A204.1 (cell line): ENCODE measurements at regions not wholly inside any gene's neighbourhood (a gene's known extent, or its start where the extent isn't known, plus 50 kb on each side); places are given as distances from the start of the nearest gene placed in this dataset.
"Not testable (repeated sequence)": the region's sequence is repeated elsewhere in the genome, so short reads cannot be mapped to it uniquely, and the experiment has no call there.

Experiments
- FAIRE-seq: peaks from 2 replicates; lab custom pipeline; 2012; peaks lifted over from hg19 to GRCh38; lab: Jason Lieb, UNC

- no peak for FAIRE-seq
These were observed 862.8 kb upstream of the CITED2 start for GRCh38 chr6:140237251-140237650.

DNA sequence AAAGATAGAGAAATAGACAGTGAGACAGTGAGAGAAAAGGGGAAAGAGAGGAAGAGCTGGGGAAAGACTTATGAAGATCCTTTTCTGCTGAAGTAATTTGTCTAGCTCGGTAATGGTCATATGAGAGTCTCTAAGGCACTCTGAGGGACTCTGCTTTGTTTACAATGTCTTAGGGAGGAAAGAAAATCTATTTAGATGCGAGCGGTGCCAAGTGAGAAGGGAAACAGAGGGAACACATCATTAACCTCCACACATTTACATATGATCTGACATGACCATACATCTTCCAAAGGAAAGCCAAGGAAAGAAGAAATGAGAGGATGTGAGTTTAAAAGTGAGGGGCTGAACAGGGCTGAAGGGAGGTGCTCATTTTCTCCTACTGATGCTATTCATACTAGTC, 862.3 kb upstream of the CITED2 start:
- no peak for FAIRE-seq

- no peak for FAIRE-seq
These were observed 855.8 kb upstream of the CITED2 start for GRCh38 chr6:140230282-140230681.

- no peak for FAIRE-seq
These were observed 854.0 kb upstream of the CITED2 start for GRCh38 chr6:140228491-140228890.

DNA sequence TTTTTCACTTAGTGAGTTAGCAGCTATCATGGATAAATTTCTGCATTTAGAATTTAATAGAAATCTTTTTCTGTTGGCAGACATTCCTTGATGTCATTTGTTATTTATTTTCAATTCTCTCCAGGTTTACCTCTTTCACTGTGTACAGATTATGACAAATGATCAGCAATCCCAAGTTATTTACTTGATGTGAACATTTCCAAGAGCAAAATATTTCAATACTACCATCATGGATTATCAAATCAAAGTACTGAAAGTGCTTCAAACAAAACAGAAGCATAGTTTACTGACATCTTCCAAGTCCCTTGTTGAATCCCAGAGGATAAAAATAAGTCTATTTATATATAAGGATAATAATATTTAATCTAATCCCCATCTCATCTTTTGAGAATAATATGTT, 852.2 kb upstream of the CITED2 start:
- FAIRE-seq, result no peak

- FAIRE-seq, result no peak
These were observed 851.4 kb upstream of the CITED2 start for GRCh38 chr6:140225701-140226436.

GRCh38 chr6:140217283-140217682, 842.8 kb upstream of the CITED2 start:
- FAIRE-seq, result no peak

GRCh38 chr6:140209775-140210174, 835.3 kb upstream of the CITED2 start:
- FAIRE-seq, result no peak

DNA sequence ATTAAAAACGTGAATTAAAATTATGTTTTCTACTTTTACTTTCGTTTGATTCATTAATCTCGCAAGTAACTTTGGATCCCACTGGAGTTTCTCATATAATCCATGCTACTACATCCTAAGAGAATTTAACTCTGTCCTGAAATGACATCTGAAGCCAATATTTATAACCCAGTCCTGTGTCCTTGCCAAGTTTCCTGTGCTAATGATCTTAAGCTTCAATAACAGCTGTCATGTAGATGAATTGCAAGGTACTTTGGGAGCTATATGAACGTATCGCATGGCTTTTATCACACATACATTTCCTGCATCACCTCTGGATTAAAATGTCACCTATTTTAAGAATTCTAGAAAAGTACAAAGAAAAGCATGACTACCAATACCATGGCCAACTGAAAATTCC, 833.8 kb upstream of the CITED2 start:
- no peak for FAIRE-seq

DNA sequence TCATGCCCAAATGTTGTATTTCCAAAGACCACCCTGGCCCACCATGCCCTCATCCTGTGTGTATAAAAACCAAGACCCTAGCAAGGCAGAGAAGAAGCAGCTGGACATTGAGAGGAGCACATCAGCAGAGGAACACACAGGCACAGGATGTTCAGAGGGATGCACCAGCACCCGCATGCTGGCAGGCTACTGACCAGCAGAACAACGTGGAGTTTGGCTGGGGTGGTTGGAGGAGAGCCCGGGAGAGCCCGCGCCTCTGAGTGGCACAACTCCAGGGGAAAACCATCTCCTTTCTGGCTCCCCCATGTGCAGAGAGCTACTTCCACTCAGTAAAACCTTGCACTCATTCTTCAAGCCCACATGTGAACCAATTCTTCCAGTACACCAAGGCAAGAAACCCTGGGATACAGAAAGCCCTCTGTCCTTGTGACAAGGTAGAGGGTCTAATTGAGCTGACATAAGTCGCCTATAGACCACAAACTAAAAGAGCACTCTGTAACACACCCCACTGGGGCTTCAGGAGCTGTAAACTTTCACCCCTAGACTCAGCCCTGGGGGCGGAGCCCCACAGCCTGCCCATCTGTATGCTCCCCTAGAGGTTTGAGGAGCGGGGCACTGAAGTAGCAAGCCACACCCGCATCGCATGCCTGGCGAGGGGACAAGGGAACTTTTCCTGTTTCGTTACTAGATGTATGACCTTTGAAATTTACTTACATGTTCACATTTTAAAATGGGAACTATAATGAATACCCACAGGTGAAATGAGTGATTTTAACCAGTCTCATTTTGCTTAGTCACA, 831.5 kb upstream of the CITED2 start:
- FAIRE-seq, result no peak

DNA sequence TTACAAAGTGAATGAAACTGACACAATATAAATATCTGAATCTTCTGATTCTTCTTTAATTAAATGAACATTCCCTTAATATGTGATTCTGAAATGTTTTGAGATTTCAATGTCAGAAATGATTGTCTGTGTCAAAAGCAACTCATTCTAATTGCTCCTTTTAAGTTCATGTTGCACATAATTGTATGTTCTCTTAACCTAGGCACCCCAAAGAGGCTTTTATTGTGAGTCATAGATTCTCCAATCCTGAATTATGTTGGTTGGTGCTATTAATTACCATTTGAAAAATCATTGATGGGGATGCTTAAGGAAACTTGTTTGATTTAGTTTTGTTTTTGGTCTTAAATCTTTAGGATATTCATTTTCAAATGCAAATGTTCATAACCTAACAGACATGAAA, 829.7 kb upstream of the CITED2 start:
- FAIRE-seq, result no peak

DNA sequence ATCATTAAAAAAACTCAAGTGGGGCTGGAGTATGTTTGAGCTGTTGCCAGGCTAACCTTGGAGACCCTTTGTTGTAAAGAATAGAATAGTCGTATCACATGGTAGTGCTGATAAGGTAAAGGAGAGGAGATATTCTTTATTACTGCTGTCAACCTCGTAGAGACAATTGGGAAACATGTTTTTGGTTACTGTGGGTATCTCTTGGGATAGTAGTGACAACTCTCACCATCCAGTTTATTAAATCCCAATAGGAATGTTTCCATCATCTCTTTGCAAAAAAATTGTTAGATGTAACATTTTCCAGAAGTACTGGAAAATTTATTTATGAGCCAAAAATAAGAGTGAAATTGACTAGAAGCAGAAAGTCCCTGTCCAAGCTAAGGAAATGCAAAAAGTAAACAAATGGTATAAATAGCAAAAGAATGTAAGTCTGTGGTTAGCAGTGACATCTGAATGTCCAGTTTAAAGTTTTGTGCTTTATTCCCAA, 829.3 kb upstream of the CITED2 start:
- no peak for FAIRE-seq

DNA sequence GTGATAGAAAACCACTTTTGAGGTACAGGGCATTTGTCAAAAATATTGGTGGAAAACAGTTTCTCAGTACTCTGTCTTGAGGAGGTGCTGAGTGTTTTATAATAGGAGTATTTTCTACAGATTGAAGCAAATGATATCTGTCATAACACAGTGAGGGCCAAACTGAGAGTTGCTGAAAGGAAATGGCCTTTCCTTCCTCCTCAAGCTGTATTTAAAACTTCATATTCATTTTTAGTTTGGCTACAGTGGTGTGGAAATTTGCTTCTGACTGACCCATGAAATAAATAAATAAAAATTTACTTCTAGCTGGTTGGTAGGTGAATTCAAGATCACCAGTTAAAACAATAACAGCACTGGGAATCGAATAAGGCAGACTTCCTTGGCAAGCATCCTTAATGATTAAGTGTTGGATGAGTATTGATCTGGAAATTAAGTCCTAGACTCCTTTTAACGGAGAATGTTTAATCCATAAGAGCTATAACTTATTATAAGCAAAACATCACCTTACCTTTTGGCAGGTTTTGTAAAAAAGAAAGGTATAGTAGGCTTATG, 828.6 kb upstream of the CITED2 start:
- no peak for FAIRE-seq

DNA sequence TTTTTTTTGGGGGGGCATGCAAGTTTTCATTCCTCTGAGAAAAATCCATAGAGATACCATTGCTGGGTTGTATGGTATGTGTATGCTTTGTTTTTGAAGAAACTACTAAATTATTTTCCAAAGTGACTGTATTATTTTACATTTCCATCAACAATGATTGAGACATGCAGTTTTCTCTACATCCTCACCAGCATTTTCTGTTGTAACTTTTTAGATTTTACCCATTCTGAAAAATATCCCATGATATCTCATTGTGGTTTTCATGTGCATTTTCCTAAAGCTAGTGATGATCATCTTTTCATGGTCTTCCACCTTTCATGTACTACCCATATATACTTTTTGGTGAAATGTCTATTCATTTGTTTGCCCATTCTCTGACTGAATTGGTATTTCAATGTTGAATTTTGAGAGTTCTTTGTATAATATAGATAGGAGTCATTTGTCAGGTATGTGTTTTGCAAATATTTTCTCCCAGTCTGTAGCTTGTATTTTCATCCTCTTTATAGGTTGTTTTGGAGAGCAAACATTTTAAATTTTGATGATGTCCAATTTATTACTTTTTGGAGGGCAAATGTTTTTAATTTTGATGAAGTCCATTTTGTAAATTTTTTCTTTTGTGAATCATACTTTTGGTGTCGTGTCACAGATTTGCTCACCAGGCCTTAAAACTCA, 827.5 kb upstream of the CITED2 start:
- FAIRE-seq, result no peak

DNA sequence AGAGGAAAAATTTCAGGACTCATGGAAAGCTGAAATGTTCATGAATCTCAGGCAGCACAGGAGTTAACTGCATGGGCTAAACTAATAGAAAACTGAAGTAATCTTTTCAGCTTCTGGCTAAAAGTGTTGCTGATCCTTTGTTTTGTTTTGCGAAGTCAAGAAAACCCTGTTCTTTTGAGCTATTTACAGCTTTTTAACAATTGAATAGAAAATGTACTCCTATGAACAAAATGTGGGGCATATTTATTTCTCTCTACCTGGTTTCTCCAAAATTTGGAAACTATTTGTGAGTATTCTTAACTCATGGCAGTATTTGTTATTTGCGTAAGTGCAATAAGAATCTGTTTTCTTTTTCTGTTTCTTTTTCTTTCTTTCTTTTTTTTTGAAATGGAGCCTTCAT, 818.8 kb upstream of the CITED2 start:
- no peak for FAIRE-seq

- no peak for FAIRE-seq
These were observed 817.6 kb upstream of the CITED2 start for GRCh38 chr6:140192018-140192417.

DNA sequence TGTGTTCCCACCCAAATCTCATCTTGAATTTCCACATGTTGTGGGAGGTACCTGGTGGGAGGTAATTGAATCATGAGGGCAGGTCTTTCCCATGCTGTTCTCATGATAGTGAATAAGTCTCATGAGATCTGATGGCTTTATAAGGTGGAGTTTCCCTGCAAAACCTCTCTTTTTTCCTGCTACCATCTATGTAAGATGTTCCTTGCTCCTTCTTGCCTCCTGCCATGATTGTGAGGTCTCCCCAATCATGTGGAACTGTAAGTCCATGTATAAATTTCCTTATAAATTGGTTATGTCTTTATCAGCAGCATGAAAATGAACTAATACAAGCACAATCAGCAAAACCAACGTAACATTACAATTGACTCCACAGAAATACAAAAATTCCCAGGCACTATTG, 814.8 kb upstream of the CITED2 start:
- not testable (repeated sequence) for FAIRE-seq

DNA sequence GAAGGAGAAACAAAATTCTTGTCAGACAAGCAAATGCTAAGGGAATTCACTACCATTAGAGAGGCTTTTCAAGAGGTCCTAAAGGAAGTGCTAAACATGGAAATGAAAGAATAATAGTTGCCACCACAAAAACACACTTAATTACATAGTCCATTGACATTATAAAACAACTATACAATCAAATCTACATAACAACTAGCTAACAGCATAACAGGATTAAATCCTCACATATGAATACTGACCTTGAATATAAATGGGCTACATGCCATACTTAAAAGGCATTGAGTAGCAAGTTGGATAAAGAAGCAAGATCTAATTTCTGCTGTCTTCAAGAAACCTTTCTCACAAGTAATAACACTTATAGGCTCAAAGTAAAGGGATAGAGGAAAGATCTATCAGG, 811.5 kb upstream of the CITED2 start:
- FAIRE-seq, result no peak

GRCh38 chr6:140183881-140184280, 809.4 kb upstream of the CITED2 start:
- FAIRE-seq, result no peak

- no peak for FAIRE-seq
These were observed 808.4 kb upstream of the CITED2 start for GRCh38 chr6:140182821-140183220.

- FAIRE-seq, result no peak
These were observed 807.4 kb upstream of the CITED2 start for GRCh38 chr6:140181876-140182275.

GRCh38 chr6:140180306-140180705, 805.9 kb upstream of the CITED2 start:
- FAIRE-seq, result no peak

- no peak for FAIRE-seq
These were observed 804.5 kb upstream of the CITED2 start for GRCh38 chr6:140178935-140179334.
